Dendritic cell treated with granulocyte-macrophage colony-stimulating factor and Interleukin-4, amounts not matched to agents 40 ng/mL and 50 ng/mL, for 4 days (primary cell): ENCODE measurements at regions not wholly inside any gene's neighbourhood (a gene's known extent, or its start where the extent isn't known, plus 50 kb on each side); places are given as distances from the start of the nearest gene placed in this dataset.

Experiments used
- H3K27ac Mint-ChIP-seq: one replicate; pipeline ENCODE4 v1.8.0; 2022; ENCODE audit warnings: mild to moderate bottlenecking, mixed read lengths
- H3K27me3 Mint-ChIP-seq: one replicate; pipeline ENCODE4 v1.8.0; 2022; ENCODE audit warnings: mild to moderate bottlenecking, mixed read lengths
- H3K36me3 Mint-ChIP-seq: one replicate; pipeline ENCODE4 v1.8.0; 2022; ENCODE audit warnings: low read depth, mixed read lengths
- H3K4me1 Mint-ChIP-seq: one replicate; pipeline ENCODE4 v1.8.0; 2022; ENCODE audit warnings: low read depth, mixed read lengths
- H3K4me3 Mint-ChIP-seq: one replicate; pipeline ENCODE4 v1.8.0; 2022; ENCODE audit warnings: mild to moderate bottlenecking, moderate library complexity, mixed read lengths
- H3K9me3 Mint-ChIP-seq: one replicate; pipeline ENCODE4 v1.8.0; 2022; ENCODE audit warnings: mixed read lengths
- intact Hi-C: fragments of 100-400 bp; cut with micrococcal nuclease; formaldehyde crosslinking; loops from one replicate; pipeline ENCODE4 v1.15.0; 2022

GRCh38 chr12:17695495-17695894 is 394.5 kb downstream of the RERGL start:
- no peak overlapping the region for H3K4me3 Mint-ChIP-seq
- H3K4me1 Mint-ChIP-seq: no peaks in the 10 kb centered on the region
- intact Hi-C loops: no loop called here
- H3K27ac Mint-ChIP-seq: no peak overlapping the region
- H3K36me3 Mint-ChIP-seq: no peaks in the 10 kb centered on the region
- no peaks in the 10 kb centered on the region for H3K27me3 Mint-ChIP-seq
- H3K9me3 Mint-ChIP-seq: peaks cover 7% of the 10 kb centered on the region

- intact Hi-C loops: no loop called here
- Mint-ChIP-seq H3K36me3 (no peaks in the 10 kb centered on the region), H3K27me3 (no peaks in the 10 kb centered on the region), H3K27ac (no peak overlapping the region), H3K4me3 (no peak overlapping the region), H3K9me3 (peaks cover 13% of the 10 kb centered on the region), H3K4me1 (no peaks in the 10 kb centered on the region)
Measured at GRCh38 chr12:17691369-17691768, 398.6 kb downstream of the RERGL start.

- no peaks in the 10 kb centered on the region for H3K4me1 Mint-ChIP-seq
- no peak overlapping the region for H3K4me3 Mint-ChIP-seq
- no peak overlapping the region for H3K27ac Mint-ChIP-seq
- intact Hi-C loops: no loop called here
- no peaks in the 10 kb centered on the region for H3K27me3 Mint-ChIP-seq
- no peaks in the 10 kb centered on the region for H3K36me3 Mint-ChIP-seq
- peaks cover 14% of the 10 kb centered on the region for H3K9me3 Mint-ChIP-seq
Measured at GRCh38 chr12:17680220-17680619, 409.8 kb downstream of the RERGL start.

GRCh38 chr12:17666641-17667324 is 423.2 kb downstream of the RERGL start:
- peaks cover 9% of the 10 kb centered on the region for H3K9me3 Mint-ChIP-seq
- H3K36me3 Mint-ChIP-seq: no peaks in the 10 kb centered on the region
- intact Hi-C loops: no loop called here
- no peaks in the 10 kb centered on the region for H3K27me3 Mint-ChIP-seq
- no peak overlapping the region for H3K4me3 Mint-ChIP-seq
- no peaks in the 10 kb centered on the region for H3K4me1 Mint-ChIP-seq
- no peak overlapping the region for H3K27ac Mint-ChIP-seq

GRCh38 chr12:17665839-17666238 is 424.2 kb downstream of the RERGL start:
- Mint-ChIP-seq H3K4me3 (no peak overlapping the region), H3K27me3 (no peaks in the 10 kb centered on the region), H3K9me3 (peaks cover 9% of the 10 kb centered on the region), H3K4me1 (no peaks in the 10 kb centered on the region), H3K27ac (no peak overlapping the region), H3K36me3 (no peaks in the 10 kb centered on the region)
- intact Hi-C loops: no loop called here

- Mint-ChIP-seq H3K4me3 (no peak overlapping the region), H3K27me3 (no peaks in the 10 kb centered on the region), H3K27ac (no peak overlapping the region), H3K9me3 (peaks cover 22% of the 10 kb centered on the region), H3K36me3 (no peaks in the 10 kb centered on the region), H3K4me1 (no peaks in the 10 kb centered on the region)
- intact Hi-C loops: no loop called here
Measured at GRCh38 chr12:17661250-17661649, 428.7 kb downstream of the RERGL start.

GRCh38 chr12:17652436-17652835 is 437.6 kb downstream of the RERGL start:
- Mint-ChIP-seq H3K27ac (no peak overlapping the region), H3K4me3 (no peak overlapping the region), H3K4me1 (no peaks in the 10 kb centered on the region), H3K9me3 (no peaks in the 10 kb centered on the region), H3K27me3 (no peaks in the 10 kb centered on the region), H3K36me3 (no peaks in the 10 kb centered on the region)
- intact Hi-C loops: no loop called here

GRCh38 chr12:17642340-17642650 is 447.7 kb downstream of the RERGL start:
- Mint-ChIP-seq H3K27ac (no peak overlapping the region), H3K9me3 (no peaks in the 10 kb centered on the region), H3K36me3 (no peaks in the 10 kb centered on the region), H3K27me3 (no peaks in the 10 kb centered on the region), H3K4me3 (no peak overlapping the region), H3K4me1 (no peaks in the 10 kb centered on the region)
- intact Hi-C loops: loop anchor here (1.0 to 5.0 kb wide), 3 partner anchors 1255 to 1566 kb away; no protein-coding TSS in a partner anchor

GRCh38 chr12:17640615-17641014 is 449.4 kb downstream of the RERGL start:
- no peak overlapping the region for H3K4me3 Mint-ChIP-seq
- H3K4me1 Mint-ChIP-seq: no peaks in the 10 kb centered on the region
- no peaks in the 10 kb centered on the region for H3K36me3 Mint-ChIP-seq
- no peak overlapping the region for H3K27ac Mint-ChIP-seq
- intact Hi-C loops: loop anchor here (5.0 kb wide), 1 partner anchor 1473 kb away; no protein-coding TSS in a partner anchor
- H3K27me3 Mint-ChIP-seq: no peaks in the 10 kb centered on the region
- H3K9me3 Mint-ChIP-seq: no peaks in the 10 kb centered on the region

- H3K4me1 Mint-ChIP-seq: no peaks in the 10 kb centered on the region
- H3K27ac Mint-ChIP-seq: no peak overlapping the region
- intact Hi-C loops: no loop called here
- H3K9me3 Mint-ChIP-seq: peaks cover 12% of the 10 kb centered on the region
- H3K27me3 Mint-ChIP-seq: no peaks in the 10 kb centered on the region
- no peaks in the 10 kb centered on the region for H3K36me3 Mint-ChIP-seq
- H3K4me3 Mint-ChIP-seq: no peak overlapping the region
Measured at GRCh38 chr12:17618831-17619230, 471.2 kb downstream of the RERGL start.

GRCh38 chr12:17609701-17610100 is 480.3 kb downstream of the RERGL start:
- H3K27ac Mint-ChIP-seq: no peak overlapping the region
- intact Hi-C loops: no loop called here
- H3K4me1 Mint-ChIP-seq: no peaks in the 10 kb centered on the region

GRCh38 chr12:17609153-17609552 is 480.8 kb downstream of the RERGL start:
- Mint-ChIP-seq H3K9me3 (no peaks in the 10 kb centered on the region), H3K36me3 (no peaks in the 10 kb centered on the region), H3K4me1 (no peaks in the 10 kb centered on the region), H3K27me3 (no peaks in the 10 kb centered on the region), H3K27ac (no peak overlapping the region), H3K4me3 (no peak overlapping the region)
- intact Hi-C loops: no loop called here

More at GRCh38 chr12:17609701-17610100, 480.3 kb downstream of the RERGL start:
- Mint-ChIP-seq H3K4me3 (no peak overlapping the region), H3K36me3 (no peaks in the 10 kb centered on the region), H3K9me3 (no peaks in the 10 kb centered on the region), H3K27me3 (no peaks in the 10 kb centered on the region)

GRCh38 chr12:17595111-17595510 is 494.9 kb downstream of the RERGL start:
- Mint-ChIP-seq H3K4me3 (no peak overlapping the region), H3K36me3 (no peaks in the 10 kb centered on the region), H3K4me1 (no peaks in the 10 kb centered on the region), H3K27me3 (no peaks in the 10 kb centered on the region), H3K27ac (no peak overlapping the region), H3K9me3 (no peaks in the 10 kb centered on the region)
- intact Hi-C loops: no loop called here

- Mint-ChIP-seq H3K36me3 (no peaks in the 10 kb centered on the region), H3K27me3 (no peaks in the 10 kb centered on the region), H3K27ac (no peak overlapping the region), H3K9me3 (no peaks in the 10 kb centered on the region), H3K4me3 (no peak overlapping the region), H3K4me1 (no peaks in the 10 kb centered on the region)
- intact Hi-C loops: no loop called here
Measured at GRCh38 chr12:17593715-17594406, 496.1 kb downstream of the RERGL start.

- Mint-ChIP-seq H3K36me3 (no peaks in the 10 kb centered on the region), H3K4me1 (no peaks in the 10 kb centered on the region), H3K27ac (no peak overlapping the region), H3K4me3 (no peak overlapping the region), H3K9me3 (no peaks in the 10 kb centered on the region), H3K27me3 (no peaks in the 10 kb centered on the region)
- intact Hi-C loops: no loop called here
Measured at GRCh38 chr12:17592472-17592871, 497.5 kb downstream of the RERGL start.
